ENCODE measurements at regions not wholly inside any gene's neighbourhood (a gene's known extent, or its start where the extent isn't known, plus 50 kb on each side); places are given as distances from the start of the nearest gene placed in this dataset.
A peak's percentile ranks its signal among the peaks of the same experiment; 100 is the strongest.
"Not testable (repeated sequence)": the region's sequence is repeated elsewhere in the genome, so short reads cannot be mapped to it uniquely, and the experiment has no call there.

GRCh38 chr21:16218682-16219343 lies 489.0 kb downstream of the USP25 start:
- no peak for DNase-seq (ENCODE audit: low read depth)

DNA sequence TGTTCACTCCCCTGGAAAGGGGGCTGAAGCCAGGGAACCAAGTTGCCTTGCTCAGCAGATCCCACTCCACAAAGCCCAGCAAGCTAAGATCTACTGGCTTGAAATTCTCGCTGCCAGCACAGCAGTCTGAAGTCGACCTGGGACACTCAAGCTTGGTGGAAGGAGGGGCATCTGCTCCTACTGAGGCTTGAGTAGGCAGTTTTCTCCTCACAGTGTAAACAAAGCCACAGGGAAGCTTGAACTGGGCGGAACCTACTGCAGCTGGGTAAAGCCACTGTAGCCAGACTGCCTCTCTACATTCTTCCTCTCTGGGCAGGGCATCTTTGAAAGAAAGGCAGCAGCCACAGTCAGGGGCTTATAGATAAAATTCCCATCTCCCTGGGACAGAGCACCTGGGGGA lies 495.0 kb downstream of the USP25 start:
- not testable (repeated sequence) for DNase-seq (ENCODE audit: low read depth)

DNA sequence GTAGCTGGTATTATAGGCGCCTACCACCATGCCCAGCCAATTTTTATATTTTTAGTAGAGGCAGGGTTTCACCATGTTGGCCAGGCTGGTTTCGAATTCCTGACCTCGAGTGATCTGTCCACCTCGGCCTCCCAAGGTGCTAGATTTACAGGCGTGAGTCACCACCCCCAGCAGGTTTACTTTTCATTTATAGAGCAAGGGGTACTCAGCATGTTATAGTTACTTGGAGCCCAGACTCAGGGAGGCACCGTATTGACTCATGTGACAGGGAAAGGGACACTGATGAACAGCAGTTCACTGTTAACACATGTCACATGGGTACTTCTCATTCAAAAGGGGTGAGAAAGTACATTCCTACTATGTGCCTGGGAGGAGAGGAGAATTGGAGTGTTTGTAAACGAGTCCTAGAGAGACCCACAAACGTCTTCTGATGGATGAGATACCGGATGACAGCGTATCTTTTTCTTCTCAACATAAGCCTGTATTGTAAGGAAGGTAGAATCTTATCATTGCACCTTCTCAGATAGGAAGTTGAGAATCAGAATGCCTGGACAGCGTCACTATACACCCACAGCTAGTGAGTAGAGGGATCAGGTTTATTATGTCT lies 510.0 kb downstream of the USP25 start:
- DNase-seq (ENCODE audit: low read depth) = no peak

DNA sequence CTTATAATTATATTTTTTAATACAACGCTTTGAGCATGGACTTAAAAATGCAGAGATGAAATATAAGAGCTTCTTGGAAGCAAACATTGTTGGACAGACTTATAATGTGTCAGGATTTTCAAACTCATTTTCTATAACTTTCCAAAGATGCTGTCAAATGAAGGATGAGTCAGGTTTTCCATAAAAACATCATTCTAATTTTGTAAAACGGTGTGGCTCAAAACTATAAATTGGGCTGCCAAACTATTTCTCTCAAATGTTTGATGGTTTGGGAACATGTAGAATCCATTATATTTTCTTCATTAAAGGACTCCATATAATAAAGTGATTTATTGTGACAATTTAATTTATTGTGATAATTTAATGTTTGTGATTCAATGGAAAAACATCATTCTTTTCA lies 511.2 kb downstream of the USP25 start:
- no peak for DNase-seq (ENCODE audit: low read depth)

DNA sequence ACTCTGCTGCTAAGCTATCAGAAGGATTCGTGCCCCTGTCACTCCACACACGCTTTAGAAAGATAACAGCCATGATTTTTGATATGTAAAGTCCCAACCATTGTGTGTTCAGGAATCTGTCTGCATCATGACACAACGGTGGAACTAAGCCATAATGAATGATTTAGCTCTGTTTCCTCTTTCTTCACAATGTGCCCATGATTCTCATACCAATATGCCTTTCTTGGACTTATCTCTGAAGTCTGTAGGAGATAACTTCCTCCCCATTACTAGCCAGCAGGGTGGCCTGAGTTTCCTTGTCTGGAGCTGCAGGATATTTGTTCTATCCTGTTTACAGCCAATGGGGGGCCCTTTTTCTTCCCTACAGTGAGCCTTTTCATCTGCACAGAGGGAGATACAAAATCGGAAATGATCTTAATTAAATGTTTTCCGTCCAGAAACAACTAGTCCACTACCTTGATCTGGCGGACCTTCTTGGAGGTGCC lies 511.7 kb downstream of the USP25 start:
- no peak for DNase-seq (ENCODE audit: low read depth)

- DNase-seq (ENCODE audit: low read depth) = no peak
Measured at GRCh38 chr21:16243396-16243795, 513.6 kb downstream of the USP25 start.

- no peak for DNase-seq (ENCODE audit: low read depth)
Measured at GRCh38 chr21:16248705-16249104, 518.9 kb downstream of the USP25 start.

DNA sequence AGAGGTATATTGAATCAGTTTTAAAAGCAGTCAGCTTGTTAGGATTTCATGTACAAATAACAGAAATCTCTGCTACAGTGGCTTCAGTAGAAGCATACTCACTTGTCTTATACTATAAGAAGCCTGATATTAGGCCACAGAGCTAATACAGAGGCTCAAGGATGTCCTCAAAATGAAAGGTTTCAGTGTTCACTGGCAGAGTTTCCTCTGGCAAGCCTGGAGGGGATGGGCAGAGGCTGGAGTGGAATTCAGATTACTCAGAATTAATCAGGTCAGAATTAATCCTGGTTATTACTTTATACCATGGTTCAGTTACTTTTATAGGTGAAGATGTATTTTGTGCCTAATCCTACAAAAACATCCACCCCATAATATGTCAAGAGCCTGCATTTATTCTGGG lies 520.5 kb downstream of the USP25 start:
- DNase-seq (ENCODE audit: low read depth) = no peak

DNA sequence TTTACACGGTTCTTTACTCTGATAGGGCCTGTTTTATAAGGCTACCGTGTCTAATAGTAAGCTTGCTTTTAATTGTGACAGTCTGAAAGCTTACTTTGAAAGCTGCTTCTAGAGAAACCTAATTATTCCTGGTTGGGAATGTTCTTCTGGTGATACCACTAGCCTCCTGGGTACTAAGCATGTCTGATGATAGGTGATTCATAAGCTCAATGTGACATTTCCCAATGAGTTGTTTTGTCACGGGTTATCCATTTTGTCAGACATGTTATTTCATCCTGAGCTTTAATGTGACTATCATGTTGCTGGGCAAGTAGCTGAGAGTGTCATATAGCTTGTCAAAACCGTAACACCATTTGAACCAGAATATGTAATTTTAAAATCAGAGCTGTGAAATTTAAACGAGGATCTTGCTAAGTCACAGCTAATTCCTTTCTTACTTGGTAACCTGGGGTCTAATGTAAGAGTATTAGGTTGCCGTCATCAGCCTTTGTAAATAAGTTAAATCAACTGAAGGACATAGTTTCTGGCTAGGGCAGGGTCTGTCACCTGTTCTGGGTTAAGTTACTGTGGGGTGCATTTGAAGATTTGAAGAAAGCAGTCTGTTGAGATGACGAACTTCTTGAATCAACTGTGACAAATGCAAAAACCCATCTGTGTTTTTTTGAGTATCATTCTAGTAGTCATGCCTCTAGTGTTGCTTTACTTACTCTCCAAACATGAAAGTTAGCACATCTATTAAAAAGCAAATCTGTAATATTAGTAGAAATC lies 529.2 kb downstream of the USP25 start:
- DNase-seq (ENCODE audit: low read depth) = no peak

DNA sequence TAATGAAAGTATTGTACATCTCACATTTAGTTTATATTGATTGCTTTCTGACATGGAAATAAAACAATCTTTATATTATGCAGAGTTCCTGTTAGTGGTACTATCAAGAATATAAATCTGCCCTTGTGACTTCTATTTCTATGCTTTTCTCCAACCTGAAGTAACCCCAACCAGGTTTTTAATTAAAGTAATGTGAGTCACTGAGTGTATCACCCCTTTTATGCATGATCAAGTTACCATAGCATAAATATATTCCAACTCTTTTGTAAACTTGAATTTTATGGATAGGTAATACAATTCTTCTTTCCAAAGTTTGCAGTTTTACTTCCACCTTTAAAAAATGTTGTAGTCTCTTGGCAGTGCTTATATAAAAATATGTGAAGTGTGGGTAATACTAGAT lies 532.3 kb downstream of the USP25 start:
- no peak for DNase-seq (ENCODE audit: low read depth)

GRCh38 chr21:16264319-16264718 lies 534.5 kb downstream of the USP25 start:
- DNase-seq (ENCODE audit: low read depth) = no peak

GRCh38 chr21:16269476-16269875 lies 539.7 kb downstream of the USP25 start:
- DNase-seq (ENCODE audit: low read depth) = no peak

- DNase-seq (ENCODE audit: low read depth) = peak; percentile 22
Measured at GRCh38 chr21:16279731-16280581, 550.2 kb downstream of the USP25 start.

GRCh38 chr21:16280686-16281091 lies 550.9 kb downstream of the USP25 start:
- DNase-seq (ENCODE audit: low read depth) = no peak

- DNase-seq (ENCODE audit: low read depth) = no peak
Measured at GRCh38 chr21:16283516-16283915, 553.7 kb downstream of the USP25 start.

- DNase-seq (ENCODE audit: low read depth) = no peak
Measured at GRCh38 chr21:16285605-16286126, 555.9 kb downstream of the USP25 start.

DNA sequence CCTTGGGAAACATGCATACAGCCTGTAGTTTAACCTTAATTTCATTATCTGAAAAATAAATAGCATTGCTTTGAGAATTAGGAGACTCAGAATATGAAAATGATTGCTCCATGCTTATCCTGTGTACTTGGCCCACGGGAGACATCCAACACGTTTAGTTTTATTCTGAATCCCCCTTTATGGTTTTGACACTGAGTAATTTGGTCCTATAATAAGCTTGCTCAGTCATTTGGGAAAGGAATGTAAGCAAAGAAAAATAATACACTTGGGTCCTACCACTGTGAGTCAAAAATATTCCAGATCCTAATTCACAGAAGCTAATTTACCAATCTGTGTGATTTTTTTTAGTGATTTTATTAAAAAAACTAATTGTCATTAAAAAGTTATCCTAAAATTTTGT lies 557.3 kb downstream of the USP25 start:
- no peak for DNase-seq (ENCODE audit: low read depth)

DNA sequence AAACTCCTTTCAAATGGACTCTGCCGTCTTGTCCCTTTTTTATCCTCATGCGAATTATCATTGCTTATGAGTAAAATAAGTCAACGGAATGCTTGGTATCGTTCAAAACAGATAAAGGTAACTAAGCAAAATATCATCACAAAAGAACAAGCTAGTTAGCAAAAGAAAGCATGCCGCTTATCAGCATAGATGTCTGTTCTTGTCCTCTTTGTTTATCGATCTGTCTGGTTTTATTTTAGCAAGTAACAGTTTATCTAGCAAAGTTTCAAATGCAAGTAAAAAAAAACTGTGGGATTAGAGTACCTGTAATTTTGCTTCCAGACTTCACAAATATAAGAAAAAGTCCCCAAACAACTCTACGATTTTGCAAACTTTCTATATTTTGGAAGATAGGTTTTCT lies 561.5 kb downstream of the USP25 start:
- no peak for DNase-seq (ENCODE audit: low read depth)

- no peak for DNase-seq (ENCODE audit: low read depth)
Measured at GRCh38 chr21:16294128-16294527, 564.3 kb downstream of the USP25 start.

DNA sequence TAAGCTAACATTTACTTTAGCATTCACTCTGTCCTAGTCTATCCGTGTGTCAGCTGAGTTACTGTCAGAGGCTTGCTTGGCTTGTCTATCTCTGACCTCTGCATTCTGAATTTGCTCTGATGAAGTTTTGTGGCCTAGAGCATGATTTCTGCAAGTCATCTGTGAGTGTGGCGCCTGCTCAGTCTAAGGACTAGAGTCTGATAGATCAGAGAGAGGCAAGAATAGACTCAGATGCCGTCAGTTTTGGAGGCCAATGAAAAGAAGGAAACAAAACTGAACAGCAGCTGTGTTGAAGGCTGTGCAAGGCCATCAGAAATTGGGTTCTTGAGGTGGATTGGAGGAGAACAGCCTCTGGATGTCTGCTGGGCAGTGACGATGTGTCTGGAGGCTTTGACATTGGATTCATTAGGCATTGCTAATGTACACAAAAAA lies 573.1 kb downstream of the USP25 start:
- no peak for DNase-seq (ENCODE audit: low read depth)

DNA sequence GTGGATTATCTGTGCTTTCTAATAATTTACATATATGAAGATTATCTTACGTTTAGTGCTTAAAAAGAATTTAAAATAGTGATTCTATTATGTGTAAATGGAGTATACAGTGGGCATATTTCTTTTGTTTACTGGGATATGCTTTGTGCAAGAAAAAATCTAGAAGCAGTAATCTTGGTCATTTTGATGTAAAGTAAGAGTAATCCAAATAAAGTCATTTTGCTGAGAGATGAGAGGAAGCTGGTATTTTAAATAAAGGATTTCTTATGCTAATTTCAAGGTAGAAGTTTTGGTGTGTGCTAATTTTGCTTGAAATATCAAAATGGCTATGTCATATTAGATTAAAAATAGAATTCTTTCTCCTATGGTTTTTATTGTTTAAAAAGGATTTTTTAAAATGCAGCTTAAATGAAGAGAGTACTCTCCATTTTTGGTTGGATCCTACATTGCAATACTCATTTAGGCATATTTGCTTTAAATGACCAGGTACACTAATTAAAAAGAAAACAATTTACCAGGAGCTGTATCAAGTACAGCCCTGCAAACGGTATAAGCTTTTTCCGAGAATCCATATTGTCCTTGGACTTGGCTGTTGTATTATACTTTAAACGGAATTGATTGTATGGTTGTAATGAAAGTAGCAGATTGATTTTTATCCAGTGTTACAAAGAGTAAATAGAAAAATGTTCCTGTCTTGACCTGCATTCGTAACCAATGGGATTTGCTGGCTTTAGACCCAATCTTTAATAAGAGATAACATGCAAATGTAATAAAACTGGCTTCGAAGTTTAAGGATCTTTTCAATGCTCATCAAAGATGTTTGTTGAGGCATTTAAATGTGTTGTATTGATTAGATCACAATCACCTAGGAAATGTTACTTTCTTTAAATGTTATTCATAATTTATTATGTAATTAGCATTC lies 574.7 kb downstream of the USP25 start:
- no peak for DNase-seq (ENCODE audit: low read depth)

Measured in GM04504 (cell line).